IMR-90 (cell line): ENCODE measurements at regions not wholly inside any gene's neighbourhood (a gene's known extent, or its start where the extent isn't known, plus 50 kb on each side); places are given as distances from the start of the nearest gene placed in this dataset.

Experiments
- ATAC-seq: fragments of 200-7000 bp; cut with Tn5 transposase; 2 replicates; pipeline ENCODE4 v1.9.1; 2020; ENCODE audit warnings: low read depth, mild to moderate bottlenecking, moderate library complexity
- BruUV-seq: library from RNA; stranded (reverse); fragments of 400-500 nt; replicated peaks from 2 replicates; lab custom pipeline; 2021; lab: Mats Ljungman, UMichigan
- CTCF ChIA-PET: fragments of 300-600 bp; formaldehyde crosslinking; extraction: SDS; loops from one replicate; lab custom pipeline; 2021; ENCODE audit warnings: antibody characterized with exemption; lab: Yijun Ruan, JAX
- POLR2A ChIA-PET: fragments of 300-600 bp; sonication (Branson Sonifier 250); formaldehyde crosslinking; loops from one replicate; lab custom pipeline; 2022; ENCODE audit warnings: antibody characterized with exemption; ENCODE audit not compliant: unreplicated experiment; lab: Charles Lee
- DNase-seq: peaks from one replicate; pipeline ENCODE4 v3.0.0; 2013
- H2AFZ ChIP-seq: replicated peaks from 2 replicates; pipeline ENCODE3; 2013; ENCODE audit warnings: low read length, mild to moderate bottlenecking; ENCODE audit not compliant: poor library complexity
- H2AK5ac ChIP-seq: 2 replicates; pipeline ENCODE4 v1.6.1; 2013; ENCODE audit warnings: low read depth, low read length, inconsistent platforms
- H2AK9ac ChIP-seq: replicated peaks from 2 replicates; pipeline ENCODE3; 2013; ENCODE audit warnings: mild to moderate bottlenecking, low read depth, low read length, moderate library complexity; ENCODE audit not compliant: poor library complexity
- H2BK120ac ChIP-seq: 2 replicates; pipeline ENCODE4 v1.6.1; 2013; ENCODE audit warnings: low read depth, low read length, inconsistent platforms
- H2BK15ac ChIP-seq: 3 replicates; pipeline ENCODE4 v1.6.1; 2013; ENCODE audit warnings: low read depth, low read length, inconsistent platforms
- H2BK20ac ChIP-seq: 2 replicates; pipeline ENCODE4 v1.6.1; 2013; ENCODE audit warnings: low read depth, mild to moderate bottlenecking, inconsistent platforms, low read length, moderate library complexity
- H2BK5ac ChIP-seq: 2 replicates; pipeline ENCODE4 v1.6.1; 2013; ENCODE audit warnings: mild to moderate bottlenecking, low read depth, low read length, inconsistent platforms; ENCODE audit not compliant: poor library complexity, severe bottlenecking
- H3K14ac ChIP-seq: replicated peaks from 2 replicates; pipeline ENCODE4 v1.6.1; 2013; ENCODE audit warnings: low read depth, low read length, inconsistent platforms
- H3K18ac ChIP-seq: 2 replicates; pipeline ENCODE4 v1.6.1; 2013; ENCODE audit warnings: low read depth, low read length, control low read depth
- H3K23ac ChIP-seq: 2 replicates; pipeline ENCODE4 v1.6.1; 2013; ENCODE audit warnings: low read depth, low read length, inconsistent platforms
- H3K27ac ChIP-seq: 2 replicates; pipeline ENCODE4 v1.5.1; 2013; ENCODE audit warnings: mild to moderate bottlenecking, control low read depth, low read length; ENCODE audit not compliant: insufficient read depth
- H3K27me3 ChIP-seq: 2 replicates; pipeline ENCODE4 v1.6.1; 2013; ENCODE audit warnings: low read length; ENCODE audit not compliant: control insufficient read depth, insufficient read depth
- H3K36me3 ChIP-seq: 2 replicates; pipeline ENCODE4 v1.6.1; 2013; ENCODE audit warnings: low read length, mixed read lengths; ENCODE audit not compliant: control insufficient read depth, insufficient read depth
- H3K4ac ChIP-seq: 2 replicates; pipeline ENCODE4 v1.6.1; 2013; ENCODE audit warnings: low read depth, low read length, inconsistent platforms
- H3K4me1 ChIP-seq: 2 replicates; pipeline ENCODE4 v1.6.1; 2013; ENCODE audit warnings: low read length, mixed read lengths; ENCODE audit not compliant: control insufficient read depth, insufficient read depth
- H3K4me2 ChIP-seq: 2 replicates; pipeline ENCODE4 v1.6.1; 2013; ENCODE audit warnings: low read depth, mild to moderate bottlenecking, control low read depth, low read length, moderate library complexity
- H3K4me3 ChIP-seq: 2 replicates; pipeline ENCODE4 v1.5.1; 2013; ENCODE audit warnings: low read depth, mild to moderate bottlenecking, control low read depth, low read length, moderate library complexity; ENCODE audit not compliant: insufficient read depth
- H3K56ac ChIP-seq: 2 replicates; pipeline ENCODE4 v1.6.1; 2013; ENCODE audit warnings: low read length, inconsistent platforms; ENCODE audit not compliant: insufficient read depth; ENCODE audit errors: extremely low read depth
- H3K79me1 ChIP-seq, 2 experiments: 2 replicates each; pipeline ENCODE4 v1.6.1; 2013; ENCODE audit warnings: low read length in 2 of 2, inconsistent platforms in 1 of 2, low read depth in 1 of 2
- H3K9ac ChIP-seq: 2 replicates; pipeline ENCODE4 v1.6.1; 2013; ENCODE audit warnings: low read depth, low read length, control low read depth
- H3K9me1 ChIP-seq: 2 replicates; pipeline ENCODE4 v1.6.1; 2013; ENCODE audit warnings: low read length, inconsistent platforms; ENCODE audit not compliant: insufficient read depth
- H3K9me3 ChIP-seq: 2 replicates; pipeline ENCODE4 v1.6.1; 2013; ENCODE audit warnings: low read length; ENCODE audit not compliant: control insufficient read depth, insufficient read depth
- H4K20me1 ChIP-seq: 2 replicates; pipeline ENCODE4 v1.6.1; 2013; ENCODE audit warnings: low read length, inconsistent platforms; ENCODE audit not compliant: insufficient read depth
- H4K5ac ChIP-seq: 2 replicates; pipeline ENCODE4 v1.6.1; 2013; ENCODE audit warnings: mild to moderate bottlenecking, low read depth, low read length, control low read depth
- H4K8ac ChIP-seq, 2 experiments: 2 replicates each; pipeline ENCODE4 v1.6.1; 2013; ENCODE audit warnings: low read depth in 2 of 2, low read length in 2 of 2, control low read depth in 1 of 2, inconsistent platforms in 1 of 2
- H4K91ac ChIP-seq: 2 replicates; pipeline ENCODE4 v1.6.1; 2013; ENCODE audit warnings: low read depth, low read length, inconsistent platforms; ENCODE audit not compliant: insufficient read depth
- BHLHE40 ChIP-seq: fragments of 150-350 bp; IDR thresholded peaks from 2 replicates; pipeline ENCODE4 v1.6.1; 2016; ENCODE audit warnings: mild to moderate bottlenecking, low read depth, low read length
- CEBPB ChIP-seq: IDR thresholded peaks from 2 replicates; pipeline ENCODE4 v1.6.1; 2012; ENCODE audit warnings: low read depth, low read length, improper control_type of control experiment
- CHD1 ChIP-seq: IDR thresholded peaks from 2 replicates; pipeline ENCODE4 v1.6.1; 2012; ENCODE audit warnings: low read depth, low read length, improper control_type of control experiment
- MAFK ChIP-seq: IDR thresholded peaks from 2 replicates; pipeline ENCODE4 v1.6.1; 2012; ENCODE audit warnings: low read depth, low read length, improper control_type of control experiment
- MAZ ChIP-seq: IDR thresholded peaks from 2 replicates; pipeline ENCODE4 v1.6.1; 2012; ENCODE audit warnings: low read depth, mild to moderate bottlenecking, low read length, improper control_type of control experiment, moderate library complexity, borderline replicate concordance
- MXI1 ChIP-seq: IDR thresholded peaks from 2 replicates; pipeline ENCODE4 v1.6.1; 2012; ENCODE audit warnings: low read depth, mild to moderate bottlenecking, low read length, moderate library complexity, borderline replicate concordance
- NFE2L2 ChIP-seq: fragments of 150-350 bp; IDR thresholded peaks from 2 replicates; pipeline ENCODE4 v1.6.1; 2016; ENCODE audit warnings: low read depth, mild to moderate bottlenecking, low read length
- POLR2A ChIP-seq: IDR thresholded peaks from 2 replicates; pipeline ENCODE4 v1.6.1; 2012; ENCODE audit warnings: mild to moderate bottlenecking, low read depth, low read length
- SMC3 ChIP-seq: fragments of 150-350 bp; IDR thresholded peaks from 2 replicates; pipeline ENCODE4 v1.6.1; 2016; ENCODE audit warnings: low read depth, mild to moderate bottlenecking, antibody characterized with exemption, low read length, moderate library complexity
- WGBS, 2 experiments: methylation state at CpG; one replicate each; pipeline versions ENCODE4 v1.1.5 to v1.1.7; 2013; ENCODE audit warnings: missing lambda C conversion rate in 2 of 2; ENCODE audit not compliant: insufficient read length in 1 of 2; ENCODE audit errors: extremely low coverage in 2 of 2; 5-methylcytosine and 5-hydroxymethylcytosine counted together
- dilution Hi-C: fragments of 300-500 bp; cut with HindIII; formaldehyde crosslinking; loops from one replicate; pipeline ENCODE4 v1.14.3; 2018; ENCODE audit warnings: low sequenced_read_pairs; ENCODE audit not compliant: unreplicated experiment
- in situ Hi-C: fragments of 300-500 bp; cut with MboI; formaldehyde crosslinking; loops from 3 replicates; pipeline ENCODE4 v1.14.3; 2019; ENCODE audit warnings: low sequenced_read_pairs, inconsistent platforms, mixed read lengths
- intact Hi-C: fragments of 100-400 bp; cut with micrococcal nuclease; formaldehyde crosslinking; loops from 2 replicates; pipeline ENCODE4 v1.10.0; 2022

DNA sequence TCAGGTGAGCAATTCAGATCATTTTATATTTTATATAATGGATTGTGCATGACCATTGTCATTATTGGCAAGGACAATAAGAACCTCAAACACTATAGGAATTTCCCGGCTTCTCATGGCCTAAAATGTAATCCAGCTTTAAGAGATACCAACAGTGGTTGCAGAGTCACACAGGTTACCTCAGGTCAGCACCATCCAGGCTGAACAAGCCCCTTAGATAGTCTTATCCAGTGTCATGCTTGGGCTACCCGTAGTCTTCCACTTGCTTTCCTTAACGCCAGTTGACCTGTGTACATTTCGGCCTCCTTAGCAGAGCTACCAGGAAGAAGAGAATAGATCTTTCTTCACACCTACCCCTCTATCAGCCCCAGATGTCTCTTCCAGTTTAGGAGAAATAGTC, 293.3 kb upstream of the SYT4 start:
- Histone ChIP-seq H3K36me3 (no peaks in the 10 kb centered on the region), H3K4me2 (no peak overlapping the region), H2AFZ (no peak overlapping the region), H3K9me3 (no peaks in the 10 kb centered on the region), H4K20me1 (no peaks in the 10 kb centered on the region), H3K4ac (no peak overlapping the region), H3K4me1 (no peaks in the 10 kb centered on the region), H3K56ac (no peak overlapping the region), H3K27ac (no peak overlapping the region), H4K91ac (no peak overlapping the region), H3K14ac (no peak overlapping the region), H4K5ac (no peak overlapping the region), H3K79me1 (no peaks in the 10 kb centered on the region), H2BK120ac (no peak overlapping the region), H3K4me3 (no peak overlapping the region), H3K27me3 (no peaks in the 10 kb centered on the region), H3K23ac (no peak overlapping the region), H2AK9ac (no peak overlapping the region), H4K8ac (no peak overlapping the region), H3K9ac (no peak overlapping the region), H2BK15ac (no peak overlapping the region), H3K9me1 (no peaks in the 10 kb centered on the region), H2BK5ac (no peak overlapping the region), H2AK5ac (no peak overlapping the region), H3K18ac (no peak overlapping the region), H2BK20ac (no peak overlapping the region)
- intact Hi-C loops (no loop called here), in situ Hi-C loops (no loop called here), dilution Hi-C loops (no loop called here)
- ATAC-seq, result no peak
- no TSS peak for BruUV-seq
- TF ChIP-seq POLR2A (no peak), BHLHE40 (no peak), MAFK (no peak), NFE2L2 (no peak), CEBPB (no peak), MXI1 (no peak), SMC3 (no peak), MAZ (no peak), CHD1 (no peak)
- DNase-seq, result no peak
- CTCF ChIA-PET, result interaction anchor here (0.8 to 4.5 kb wide), 4 partner anchors 11 to 43 kb away, joined by 3 to 45 read pairs (median 4); no protein-coding TSS in a partner anchor
- WGBS, 2 experiments, result no CpG with 5 or more reads among the region's 4 CpGs
- POLR2A ChIA-PET, result no interaction called here
